ENCODE measurements at regions not wholly inside any gene's neighbourhood (a gene's known extent, or its start where the extent isn't known, plus 50 kb on each side); places are given as distances from the start of the nearest gene placed in this dataset.

DNA sequence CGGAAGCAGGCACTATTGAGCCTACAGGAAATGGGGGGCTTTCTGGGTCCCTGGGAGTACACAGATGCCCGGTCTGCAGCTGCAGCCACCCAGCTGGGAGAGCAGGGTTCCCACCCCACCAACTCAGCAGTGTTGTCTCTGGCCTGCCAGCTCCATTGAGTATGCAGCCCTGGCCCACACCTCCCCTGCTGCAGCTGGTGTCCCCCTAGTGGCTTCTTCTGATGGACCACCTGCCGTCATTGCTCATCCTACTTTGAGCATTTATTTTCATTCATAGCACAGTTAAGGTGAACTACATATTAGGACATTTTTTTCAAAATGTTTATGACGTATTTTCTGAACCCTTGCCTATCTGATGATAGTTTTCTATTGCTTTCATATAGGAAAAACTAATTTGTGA, 189.8 kb upstream of the LYPLAL1 start:
- TF ChIP-seq POLR2A (IDR thresholded peaks at IDR 0.05; ENCODE audit: low read length) (no peak), GATA1 (IDR thresholded peaks at IDR 0.05; ENCODE audit: low read depth, low read length) (no peak)
